ENCODE measurements at regions not wholly inside any gene's neighbourhood (a gene's known extent, or its start where the extent isn't known, plus 50 kb on each side); places are given as distances from the start of the nearest gene placed in this dataset.

- no peaks in the 10 kb centered on the region for H3K27me3 ChIP-seq (ENCODE audit: control insufficient read depth, extremely low read depth, insufficient read depth, low read length)
- no peaks in the 10 kb centered on the region for H3K9me3 ChIP-seq (ENCODE audit: control insufficient read depth, low read depth, low read length)
- H3K79me2 ChIP-seq (ENCODE audit: control insufficient read depth, insufficient read depth, low read length) = no peaks in the 10 kb centered on the region
- no peaks in the 10 kb centered on the region for H4K20me1 ChIP-seq (ENCODE audit: control insufficient read depth, extremely low read depth, insufficient read depth, low read length)
- no peak for TF ChIP-seq EZH2 (IDR thresholded peaks at IDR 0.05; ENCODE audit: low read length)
- TF ChIP-seq CTCF (optimal IDR thresholded peaks at IDR 0.05 in 1 of 3, IDR thresholded peaks at IDR 0.05 in 1 of 3, conservative IDR thresholded peaks at IDR 0.05 in 1 of 3; ENCODE audit: extremely low read depth in 1 of 3, insufficient read depth in 2 of 3, low read length in 3 of 3) = no peak
- H3K9ac ChIP-seq (ENCODE audit: control insufficient read depth, extremely low read depth, insufficient read depth, low read length) = no peak overlapping the region
- dilution Hi-C loops (cut with MboI; ENCODE audit: extremely low pct_ligation_motif_present, low sequenced_read_pairs) = no loop called here
- no peaks in the 10 kb centered on the region for H3K4me1 ChIP-seq (ENCODE audit: control insufficient read depth, extremely low read depth, insufficient read depth, low read length)
- no peaks in the 10 kb centered on the region for H3K9me1 ChIP-seq (ENCODE audit: control insufficient read depth, extremely low read depth, insufficient read depth, low read length)
- H3K36me3 ChIP-seq (ENCODE audit: control insufficient read depth in 2 of 2, extremely low read depth in 1 of 2, insufficient read depth in 2 of 2, low read length in 2 of 2) = no peaks in the 10 kb centered on the region
- FAIRE-seq = no peak
- no peak overlapping the region for H3K4me3 ChIP-seq (ENCODE audit: control insufficient read depth in 2 of 3, extremely low read depth in 1 of 3, insufficient read depth in 2 of 3, low read depth in 1 of 3, low read length in 3 of 3)
- H3K4me2 ChIP-seq (ENCODE audit: control insufficient read depth, extremely low read depth, insufficient read depth, low read depth, low read length) = no peak overlapping the region
- no peak for DNase-seq (ENCODE audit: low read depth, low spot score)
- no peak overlapping the region for H2AFZ ChIP-seq (ENCODE audit: control insufficient read depth, low read length)
- no peak overlapping the region for H3K27ac ChIP-seq (ENCODE audit: control insufficient read depth, insufficient read depth, low read length)
Observed at GRCh38 chr12:87760943-87761342, 268.3 kb downstream of the C12orf50 start.

- no peaks in the 10 kb centered on the region for H3K4me1 ChIP-seq (ENCODE audit: control insufficient read depth, extremely low read depth, insufficient read depth, low read length)
- dilution Hi-C loops (cut with MboI; ENCODE audit: extremely low pct_ligation_motif_present, low sequenced_read_pairs) = no loop called here
- H3K79me2 ChIP-seq (ENCODE audit: control insufficient read depth, insufficient read depth, low read length) = no peaks in the 10 kb centered on the region
- H3K9me3 ChIP-seq (ENCODE audit: control insufficient read depth, low read depth, low read length) = no peaks in the 10 kb centered on the region
- no peak overlapping the region for H3K4me2 ChIP-seq (ENCODE audit: control insufficient read depth, extremely low read depth, insufficient read depth, low read depth, low read length)
- no peaks in the 10 kb centered on the region for H3K27me3 ChIP-seq (ENCODE audit: control insufficient read depth, extremely low read depth, insufficient read depth, low read length)
- H3K9ac ChIP-seq (ENCODE audit: control insufficient read depth, extremely low read depth, insufficient read depth, low read length) = no peak overlapping the region
- H3K4me3 ChIP-seq (ENCODE audit: control insufficient read depth in 2 of 3, extremely low read depth in 1 of 3, insufficient read depth in 2 of 3, low read depth in 1 of 3, low read length in 3 of 3) = no peak overlapping the region
- no peak for FAIRE-seq
- no peaks in the 10 kb centered on the region for H4K20me1 ChIP-seq (ENCODE audit: control insufficient read depth, extremely low read depth, insufficient read depth, low read length)
- H3K36me3 ChIP-seq (ENCODE audit: control insufficient read depth in 2 of 2, extremely low read depth in 1 of 2, insufficient read depth in 2 of 2, low read length in 2 of 2) = no peaks in the 10 kb centered on the region
- no peaks in the 10 kb centered on the region for H3K9me1 ChIP-seq (ENCODE audit: control insufficient read depth, extremely low read depth, insufficient read depth, low read length)
- TF ChIP-seq CTCF (optimal IDR thresholded peaks at IDR 0.05 in 1 of 3, IDR thresholded peaks at IDR 0.05 in 1 of 3, conservative IDR thresholded peaks at IDR 0.05 in 1 of 3; ENCODE audit: extremely low read depth in 1 of 3, insufficient read depth in 2 of 3, low read length in 3 of 3) (no peak), EZH2 (IDR thresholded peaks at IDR 0.05; ENCODE audit: low read length) (no peak)
- H2AFZ ChIP-seq (ENCODE audit: control insufficient read depth, low read length) = no peak overlapping the region
- H3K27ac ChIP-seq (ENCODE audit: control insufficient read depth, insufficient read depth, low read length) = no peak overlapping the region
- no peak for DNase-seq (ENCODE audit: low read depth, low spot score)
Observed at GRCh38 chr12:87758271-87758670, 270.9 kb downstream of the C12orf50 start.

Measured in keratinocyte (primary cell).